OCI-LY1 (cell line): ENCODE measurements at regions not wholly inside any gene's neighbourhood (a gene's known extent, or its start where the extent isn't known, plus 50 kb on each side); places are given as distances from the start of the nearest gene placed in this dataset.
"Not testable (repeated sequence)": the region's sequence is repeated elsewhere in the genome, so short reads cannot be mapped to it uniquely, and the experiment has no call there.

Source experiments
- EZH2 ChIP-seq: fragments of 200-600 bp; sonication (generic), shearing (Covaris generic); IDR thresholded peaks from 2 replicates; pipeline ENCODE4 v1.8.0; 2017; ENCODE audit warnings: borderline replicate concordance, mixed run types, mild to moderate bottlenecking, antibody characterized with exemption, low read length, moderate library complexity, mixed read lengths
- TF ChIP-seq, protein P1 (sequence below): fragments of 200-600 bp; sonication (generic), shearing (Covaris generic); IDR thresholded peaks from 2 replicates; pipeline ENCODE4 v1.5.1; 2017; ENCODE audit warnings: mild to moderate bottlenecking, antibody characterized with exemption, low read length, moderate library complexity, mixed read lengths

DNA sequence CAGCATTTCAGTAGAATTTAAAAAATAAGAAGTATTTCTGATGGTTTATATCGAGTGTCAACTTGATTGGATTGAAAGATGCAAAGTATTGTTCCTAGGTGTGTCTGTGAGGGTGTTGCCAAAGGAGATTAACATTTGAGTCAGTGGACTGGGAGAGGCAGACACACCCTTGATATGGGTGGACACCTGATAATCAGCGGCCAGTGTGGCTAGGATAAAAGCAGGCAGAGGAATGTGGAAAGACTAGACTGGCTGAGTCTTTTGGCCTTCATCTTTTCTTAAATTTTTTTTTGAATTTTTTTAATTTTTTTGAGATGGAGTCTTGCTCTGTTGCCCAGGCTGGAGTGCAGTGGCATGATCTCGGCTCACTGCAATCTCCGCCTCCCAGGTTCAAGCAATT lies 582.0 kb downstream of the STIM2 start:
- TF ChIP-seq, protein P1, sequence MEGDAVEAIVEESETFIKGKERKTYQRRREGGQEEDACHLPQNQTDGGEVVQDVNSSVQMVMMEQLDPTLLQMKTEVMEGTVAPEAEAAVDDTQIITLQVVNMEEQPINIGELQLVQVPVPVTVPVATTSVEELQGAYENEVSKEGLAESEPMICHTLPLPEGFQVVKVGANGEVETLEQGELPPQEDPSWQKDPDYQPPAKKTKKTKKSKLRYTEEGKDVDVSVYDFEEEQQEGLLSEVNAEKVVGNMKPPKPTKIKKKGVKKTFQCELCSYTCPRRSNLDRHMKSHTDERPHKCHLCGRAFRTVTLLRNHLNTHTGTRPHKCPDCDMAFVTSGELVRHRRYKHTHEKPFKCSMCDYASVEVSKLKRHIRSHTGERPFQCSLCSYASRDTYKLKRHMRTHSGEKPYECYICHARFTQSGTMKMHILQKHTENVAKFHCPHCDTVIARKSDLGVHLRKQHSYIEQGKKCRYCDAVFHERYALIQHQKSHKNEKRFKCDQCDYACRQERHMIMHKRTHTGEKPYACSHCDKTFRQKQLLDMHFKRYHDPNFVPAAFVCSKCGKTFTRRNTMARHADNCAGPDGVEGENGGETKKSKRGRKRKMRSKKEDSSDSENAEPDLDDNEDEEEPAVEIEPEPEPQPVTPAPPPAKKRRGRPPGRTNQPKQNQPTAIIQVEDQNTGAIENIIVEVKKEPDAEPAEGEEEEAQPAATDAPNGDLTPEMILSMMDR: not testable (repeated sequence)
- TF ChIP-seq EZH2: not testable (repeated sequence)
